ENCODE measurements at regions not wholly inside any gene's neighbourhood (a gene's known extent, or its start where the extent isn't known, plus 50 kb on each side); places are given as distances from the start of the nearest gene placed in this dataset.

DNA sequence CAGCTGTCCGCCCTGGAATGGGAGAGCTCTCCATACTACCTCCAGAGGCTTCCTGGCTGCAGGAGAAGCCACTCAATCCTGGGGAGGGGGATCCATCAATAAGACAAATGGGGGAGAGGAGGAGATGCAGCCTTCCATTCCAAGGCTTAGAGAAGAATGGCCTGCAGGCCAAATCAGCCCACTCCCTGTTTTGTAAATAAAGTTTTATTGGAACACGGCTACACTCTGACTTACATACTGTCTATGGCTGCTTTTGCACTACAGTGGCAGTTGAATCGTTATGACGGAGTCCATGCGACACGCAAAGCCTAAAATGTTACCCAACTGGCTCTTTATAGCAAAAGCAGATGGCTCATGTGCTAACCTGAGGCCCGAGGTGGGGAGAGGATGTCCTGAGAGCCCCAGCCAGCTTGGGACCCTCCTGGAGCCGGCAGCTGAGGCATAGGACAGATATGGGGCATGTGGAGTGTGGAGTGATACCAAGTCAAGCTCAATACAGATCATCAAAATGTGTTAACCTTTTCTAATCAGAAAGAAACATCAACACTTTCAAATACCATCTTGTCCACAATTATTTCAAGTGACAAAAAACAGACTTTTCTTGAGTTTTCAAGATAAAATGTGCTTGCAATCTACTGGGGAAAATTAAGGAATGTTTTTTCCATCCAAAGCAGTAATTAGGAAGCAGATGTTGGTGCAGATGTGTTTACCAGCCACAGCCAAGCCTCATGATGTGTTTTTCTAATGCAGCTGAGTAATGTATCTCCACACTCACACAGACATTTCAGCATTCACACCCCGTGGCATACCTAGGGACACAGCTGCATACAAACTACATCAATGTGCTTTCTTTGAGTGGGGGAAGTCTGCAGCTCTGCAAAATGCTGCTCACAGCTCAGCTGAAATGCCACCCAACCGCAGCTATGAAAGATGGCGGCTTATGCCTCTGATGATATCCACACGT lies 181.6 kb downstream of the SHANK2 start:
- H3K27me3 ChIP-seq = no peaks in the 10 kb centered on the region
- intact Hi-C loops (cut with DNase I) = no loop called here
- TF ChIP-seq, protein P1, sequence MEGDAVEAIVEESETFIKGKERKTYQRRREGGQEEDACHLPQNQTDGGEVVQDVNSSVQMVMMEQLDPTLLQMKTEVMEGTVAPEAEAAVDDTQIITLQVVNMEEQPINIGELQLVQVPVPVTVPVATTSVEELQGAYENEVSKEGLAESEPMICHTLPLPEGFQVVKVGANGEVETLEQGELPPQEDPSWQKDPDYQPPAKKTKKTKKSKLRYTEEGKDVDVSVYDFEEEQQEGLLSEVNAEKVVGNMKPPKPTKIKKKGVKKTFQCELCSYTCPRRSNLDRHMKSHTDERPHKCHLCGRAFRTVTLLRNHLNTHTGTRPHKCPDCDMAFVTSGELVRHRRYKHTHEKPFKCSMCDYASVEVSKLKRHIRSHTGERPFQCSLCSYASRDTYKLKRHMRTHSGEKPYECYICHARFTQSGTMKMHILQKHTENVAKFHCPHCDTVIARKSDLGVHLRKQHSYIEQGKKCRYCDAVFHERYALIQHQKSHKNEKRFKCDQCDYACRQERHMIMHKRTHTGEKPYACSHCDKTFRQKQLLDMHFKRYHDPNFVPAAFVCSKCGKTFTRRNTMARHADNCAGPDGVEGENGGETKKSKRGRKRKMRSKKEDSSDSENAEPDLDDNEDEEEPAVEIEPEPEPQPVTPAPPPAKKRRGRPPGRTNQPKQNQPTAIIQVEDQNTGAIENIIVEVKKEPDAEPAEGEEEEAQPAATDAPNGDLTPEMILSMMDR (IDR thresholded peaks at IDR 0.05) = no peak
- no peak for TF ChIP-seq POLR2A (IDR thresholded peaks at IDR 0.05)
- DNase-seq = no peak
- no peaks in the 10 kb centered on the region for H3K36me3 ChIP-seq (replicated peaks in 1 of 2)
- H3K4me1 ChIP-seq (replicated peaks in 1 of 2) = no peaks in the 10 kb centered on the region
- 82 to 86% (median 85%) methylated on average over 11 to 12 of the region's 12 CpGs for WGBS, 4 donors
- H3K27ac ChIP-seq = no peak overlapping the region
- no peaks in the 10 kb centered on the region for H3K9me3 ChIP-seq (replicated peaks in 1 of 3)
- no peak overlapping the region for H3K4me3 ChIP-seq

DNA sequence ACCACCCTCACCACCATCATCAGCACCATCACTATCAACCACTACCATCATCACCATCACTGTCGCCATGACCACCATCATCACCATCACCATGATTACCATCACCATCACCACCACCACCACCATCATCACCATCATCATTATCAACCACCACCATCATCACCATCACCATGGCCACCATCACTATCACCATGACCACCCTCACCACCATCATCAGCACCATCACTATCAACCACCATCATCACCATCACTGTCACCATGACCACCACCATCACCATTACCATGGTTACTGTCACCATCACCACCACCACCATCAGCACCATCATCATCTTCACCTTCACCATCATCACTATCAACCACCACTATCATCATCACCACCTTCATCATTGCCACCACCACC lies 183.4 kb downstream of the SHANK2 start:
- intact Hi-C loops (cut with DNase I) = no loop called here
- Histone ChIP-seq H3K36me3 (replicated peaks in 1 of 2) (no peaks in the 10 kb centered on the region), H3K4me3 (no peak overlapping the region), H3K27ac (no peak overlapping the region), H3K9me3 (replicated peaks in 1 of 3) (no peaks in the 10 kb centered on the region), H3K27me3 (peaks cover 3% of the 10 kb centered on the region), H3K4me1 (replicated peaks in 1 of 2) (no peaks in the 10 kb centered on the region)
- TF ChIP-seq POLR2A (IDR thresholded peaks at IDR 0.05) = no peak
- TF ChIP-seq, protein P1 (IDR thresholded peaks at IDR 0.05) = no peak
- DNase-seq = no peak
- WGBS, 4 donors = 89 to 91% (median 90%) methylated on average over 1 of the region's 1 CpG

DNA sequence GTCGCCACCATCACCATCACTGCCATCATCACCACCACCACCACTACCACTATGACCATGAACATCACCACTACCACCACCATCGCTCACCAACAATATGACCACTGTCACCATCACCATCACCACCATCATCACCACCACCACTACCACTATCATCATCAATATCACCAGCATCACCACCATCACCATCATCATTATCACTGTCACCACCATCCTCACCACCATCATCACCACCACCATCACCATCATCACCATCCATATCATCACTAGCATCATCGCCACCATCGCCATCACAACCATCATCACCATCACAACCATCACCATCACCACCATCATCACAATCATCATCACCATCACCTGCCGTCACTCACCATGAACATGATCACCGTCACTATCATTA lies 184.6 kb downstream of the SHANK2 start:
- Histone ChIP-seq H3K36me3 (replicated peaks in 1 of 2) (no peaks in the 10 kb centered on the region), H3K9me3 (replicated peaks in 1 of 3) (no peaks in the 10 kb centered on the region), H3K27ac (no peak overlapping the region), H3K4me3 (no peak overlapping the region), H3K27me3 (peaks cover 3% of the 10 kb centered on the region), H3K4me1 (replicated peaks in 1 of 2) (no peaks in the 10 kb centered on the region)
- intact Hi-C loops (cut with DNase I) = no loop called here
- 94 to 97% (median 96%) methylated on average over 6 of the region's 6 CpGs for WGBS, 4 donors
- DNase-seq = no peak
- TF ChIP-seq POLR2A (IDR thresholded peaks at IDR 0.05) = no peak
- TF ChIP-seq, protein P1 (IDR thresholded peaks at IDR 0.05) = no peak

DNA sequence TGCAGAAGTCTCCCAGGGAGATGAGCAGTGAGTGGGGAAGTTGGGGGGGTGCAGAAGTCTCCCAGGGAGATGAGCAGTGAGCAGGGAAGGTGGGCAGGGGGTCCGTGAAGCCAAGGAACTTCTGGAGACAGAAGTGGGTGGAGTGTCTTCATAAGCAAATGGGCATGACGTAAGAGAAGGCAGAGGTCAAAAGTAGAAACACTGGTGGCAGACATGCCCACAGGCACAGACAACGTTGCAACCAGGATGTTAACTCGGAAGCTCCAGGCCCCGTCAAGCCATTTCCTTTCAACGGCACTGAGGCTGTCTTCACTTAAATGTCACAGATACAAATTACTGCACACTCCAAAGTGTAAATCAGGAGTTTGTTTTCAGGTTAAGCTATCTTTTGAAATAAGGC lies 186.1 kb downstream of the SHANK2 start:
- intact Hi-C loops (cut with DNase I) = no loop called here

More for the DNA sequence above, 186.1 kb downstream of the SHANK2 start:
- DNase-seq = no peak
- Histone ChIP-seq H3K9me3 (replicated peaks in 1 of 3) (no peaks in the 10 kb centered on the region), H3K27ac (no peak overlapping the region), H3K27me3 (peaks cover 3% of the 10 kb centered on the region), H3K4me1 (replicated peaks in 1 of 2) (no peaks in the 10 kb centered on the region), H3K36me3 (replicated peaks in 1 of 2) (no peaks in the 10 kb centered on the region), H3K4me3 (no peak overlapping the region)
- 47 to 58% (median 51%) methylated on average over 6 of the region's 6 CpGs for WGBS, 4 donors
- TF ChIP-seq, protein P1 (IDR thresholded peaks at IDR 0.05) = no peak
- no peak for TF ChIP-seq POLR2A (IDR thresholded peaks at IDR 0.05)

Data from adrenal gland (tissue), 9 donors.